Mesenchymal stem cell (in vitro differentiated cells and primary cell): ENCODE measurements at regions not wholly inside any gene's neighbourhood (a gene's known extent, or its start where the extent isn't known, plus 50 kb on each side); places are given as distances from the start of the nearest gene placed in this dataset.

Source experiments
- DNase-seq: peaks from one replicate; pipeline ENCODE4 v3.0.0-alpha.2; 2013
- H2AFZ ChIP-seq: one replicate; pipeline ENCODE4 v1.6.1; 2013; ENCODE audit warnings: low read depth, mild to moderate bottlenecking, control low read depth, inconsistent platforms, low read length, moderate library complexity
- H2AK5ac ChIP-seq: 2 replicates; pipeline ENCODE4 v1.6.1; 2013; ENCODE audit warnings: low read length, moderate library complexity, mild to moderate bottlenecking, inconsistent platforms; ENCODE audit not compliant: severe bottlenecking
- H2BK120ac ChIP-seq: one replicate; pipeline ENCODE4 v1.6.1; 2013; ENCODE audit warnings: low read depth, mild to moderate bottlenecking, inconsistent platforms, low read length, moderate library complexity
- H2BK12ac ChIP-seq, 2 experiments: one replicate each; pipeline ENCODE4 v1.6.1; 2013; ENCODE audit warnings: inconsistent platforms in 2 of 2, low read length in 2 of 2, mild to moderate bottlenecking in 2 of 2, moderate library complexity in 2 of 2, control low read depth in 1 of 2
- H2BK15ac ChIP-seq: one replicate; pipeline ENCODE4 v1.6.1; 2013; ENCODE audit warnings: mild to moderate bottlenecking, low read depth, inconsistent platforms; ENCODE audit not compliant: poor library complexity, severe bottlenecking
- H2BK5ac ChIP-seq: 2 replicates; pipeline ENCODE4 v1.6.1; 2013; ENCODE audit warnings: low read depth, mild to moderate bottlenecking, low read length, control low read depth, inconsistent platforms; ENCODE audit not compliant: poor library complexity, severe bottlenecking
- H3K14ac ChIP-seq, 2 experiments: one replicate each; pipeline ENCODE4 v1.6.1; 2013; ENCODE audit warnings: inconsistent platforms in 2 of 2, low read length in 2 of 2, control low read depth in 1 of 2, mild to moderate bottlenecking in 1 of 2, moderate library complexity in 1 of 2
- H3K18ac ChIP-seq, 2 experiments: one replicate each; pipeline ENCODE4 v1.6.1; 2013; ENCODE audit warnings: inconsistent platforms in 2 of 2, low read length in 2 of 2, control low read depth in 1 of 2, low read depth in 1 of 2, mild to moderate bottlenecking in 1 of 2
- H3K23ac ChIP-seq, 2 experiments: one replicate each; pipeline ENCODE4 v1.6.1; 2013; ENCODE audit warnings: inconsistent platforms in 2 of 2, low read length in 2 of 2, mild to moderate bottlenecking in 2 of 2, moderate library complexity in 2 of 2, control low read depth in 1 of 2
- H3K27ac ChIP-seq: 2 replicates; pipeline ENCODE4 v1.5.1; 2013; ENCODE audit warnings: mild to moderate bottlenecking, moderate library complexity, low read length, control low read depth, inconsistent platforms; ENCODE audit not compliant: poor library complexity, severe bottlenecking
- H3K27me3 ChIP-seq, 2 experiments: 2 replicates each; pipeline versions ENCODE4 v1.6.1 to v1.7.0; 2013; ENCODE audit warnings: low read length in 2 of 2, mild to moderate bottlenecking in 2 of 2, moderate library complexity in 2 of 2, control low read depth in 1 of 2, inconsistent platforms in 1 of 2; ENCODE audit not compliant: control insufficient read depth in 1 of 2, insufficient read depth in 1 of 2
- H3K36me3 ChIP-seq, 2 experiments: 2 replicates each; pipeline versions ENCODE4 v1.6.1 to v1.7.0; 2013; ENCODE audit warnings: low read length in 2 of 2, control low read depth in 1 of 2, inconsistent platforms in 1 of 2, low read depth in 1 of 2, mild to moderate bottlenecking in 1 of 2; ENCODE audit not compliant: insufficient read depth in 2 of 2, control insufficient read depth in 1 of 2
- H3K4ac ChIP-seq, 2 experiments: one replicate each; pipeline ENCODE4 v1.6.1; 2013; ENCODE audit warnings: inconsistent platforms in 2 of 2, low read length in 2 of 2, mild to moderate bottlenecking in 2 of 2, moderate library complexity in 2 of 2, control low read depth in 1 of 2, low read depth in 1 of 2
- H3K4me1 ChIP-seq: 2 replicates; pipeline ENCODE4 v1.6.1; 2013; ENCODE audit warnings: low read depth, low read length, control low read depth; ENCODE audit not compliant: control insufficient read depth, insufficient read depth
- H3K4me2 ChIP-seq: 2 replicates; pipeline ENCODE4 v1.6.1; 2013; ENCODE audit warnings: low read length, mild to moderate bottlenecking, inconsistent platforms; ENCODE audit not compliant: poor library complexity, severe bottlenecking
- H3K4me3 ChIP-seq, 2 experiments: 2 replicates each; pipeline versions ENCODE4 v1.5.1 to v1.7.0; 2013; ENCODE audit warnings: low read length in 2 of 2, mild to moderate bottlenecking in 2 of 2, control low read depth in 1 of 2, low read depth in 1 of 2; ENCODE audit not compliant: insufficient read depth in 1 of 2
- H3K79me1 ChIP-seq: replicated peaks from 2 replicates; pipeline ENCODE4 v1.6.1; 2013; ENCODE audit warnings: mild to moderate bottlenecking, control low read depth, low read length, inconsistent platforms; ENCODE audit not compliant: poor library complexity, severe bottlenecking
- H3K9ac ChIP-seq: 2 replicates; pipeline ENCODE4 v1.7.0; 2013; ENCODE audit warnings: mild to moderate bottlenecking, low read length, moderate library complexity
- H3K9me3 ChIP-seq: 2 replicates; pipeline ENCODE4 v1.7.0; 2013; ENCODE audit warnings: mild to moderate bottlenecking, low read length; ENCODE audit not compliant: control insufficient read depth
- H4K8ac ChIP-seq: one replicate; pipeline ENCODE4 v1.6.1; 2013; ENCODE audit warnings: inconsistent platforms, mild to moderate bottlenecking, low read length, moderate library complexity
- H4K91ac ChIP-seq: one replicate; pipeline ENCODE4 v1.6.1; 2013; ENCODE audit warnings: mild to moderate bottlenecking, low read length, inconsistent platforms
- WGBS: methylation state at CpG from one replicate; pipeline ENCODE4 v1.1.7; 2013; ENCODE audit warnings: mixed read lengths; 5-methylcytosine and 5-hydroxymethylcytosine counted together

- H3K23ac ChIP-seq, result no peak overlapping the region
- no peak overlapping the region for H3K4ac ChIP-seq
- no peak overlapping the region for H2AK5ac ChIP-seq
- H2BK12ac ChIP-seq, result no peak overlapping the region
- no peak overlapping the region for H3K9ac ChIP-seq
- DNase-seq, result no peak
- no peak overlapping the region for H4K91ac ChIP-seq
- H2BK15ac ChIP-seq, result no peak overlapping the region
- no peak overlapping the region for H2BK5ac ChIP-seq
- peaks cover 2% of the 10 kb centered on the region for H3K9me3 ChIP-seq
- H3K27me3 ChIP-seq, result peaks cover 0 to 24% of the 10 kb centered on the region in 2 experiments
- no peaks in the 10 kb centered on the region for H3K79me1 ChIP-seq
- 81% methylated on average over 3 of the region's 4 CpGs for WGBS
- H3K27ac ChIP-seq, result no peak overlapping the region
- H3K4me2 ChIP-seq, result no peak overlapping the region
- peaks cover 6% of the 10 kb centered on the region for H3K4me1 ChIP-seq
- no peaks in the 10 kb centered on the region for H3K36me3 ChIP-seq
- H2AFZ ChIP-seq, result no peak overlapping the region
- no peak overlapping the region for H3K18ac ChIP-seq
- H3K4me3 ChIP-seq, result no peak overlapping the region
- no peak overlapping the region for H3K14ac ChIP-seq
- no peak overlapping the region for H4K8ac ChIP-seq
- no peak overlapping the region for H2BK120ac ChIP-seq
These were observed 248.0 kb downstream of the CDC5L start for GRCh38 chr6:44635486-44635885.

- Histone ChIP-seq H2AK5ac (no peak overlapping the region), H3K9ac (no peak overlapping the region), H3K27ac (no peak overlapping the region), H2AFZ (no peak overlapping the region), H4K8ac (no peak overlapping the region), H2BK15ac (no peak overlapping the region), H2BK5ac (no peak overlapping the region), H3K79me1 (no peaks in the 10 kb centered on the region), H3K4me2 (no peak overlapping the region), H4K91ac (no peak overlapping the region), H2BK12ac (no peak overlapping the region), H2BK120ac (no peak overlapping the region), H3K9me3 (peaks cover 2% of the 10 kb centered on the region), H3K4ac (no peak overlapping the region), H3K36me3 (no peaks in the 10 kb centered on the region), H3K27me3 (peaks cover 0 to 12% of the 10 kb centered on the region in 2 experiments), H3K14ac (no peak overlapping the region), H3K18ac (no peak overlapping the region), H3K4me3 (no peak overlapping the region), H3K4me1 (peaks cover 4% of the 10 kb centered on the region), H3K23ac (no peak overlapping the region)
- DNase-seq, result no peak
- 90% methylated on average over 14 of the region's 14 CpGs for WGBS
These were observed 249.2 kb downstream of the CDC5L start for GRCh38 chr6:44636561-44637248.

GRCh38 chr6:44641344-44642031 is 254.0 kb downstream of the CDC5L start:
- no peak overlapping the region for H3K9ac ChIP-seq
- no peak overlapping the region for H4K91ac ChIP-seq
- H3K4me2 ChIP-seq, result no peak overlapping the region
- no peak overlapping the region for H2AK5ac ChIP-seq
- H3K4me3 ChIP-seq, result no peak overlapping the region
- H2AFZ ChIP-seq, result no peak overlapping the region
- no peak overlapping the region for H3K14ac ChIP-seq
- no peak overlapping the region for H3K23ac ChIP-seq
- H3K79me1 ChIP-seq, result no peaks in the 10 kb centered on the region
- no peak overlapping the region for H2BK5ac ChIP-seq
- no peak overlapping the region for H2BK15ac ChIP-seq
- no peak overlapping the region for H3K18ac ChIP-seq
- no peak overlapping the region for H3K4ac ChIP-seq
- H3K9me3 ChIP-seq, result peaks cover 2% of the 10 kb centered on the region
- peaks cover 8% of the 10 kb centered on the region for H3K4me1 ChIP-seq
- peaks cover 0 to 3% of the 10 kb centered on the region in 2 experiments for H3K27me3 ChIP-seq
- no peak overlapping the region for H3K27ac ChIP-seq
- 84% methylated on average over 10 of the region's 10 CpGs for WGBS
- H4K8ac ChIP-seq, result no peak overlapping the region
- H2BK12ac ChIP-seq, result no peak overlapping the region
- H3K36me3 ChIP-seq, result no peaks in the 10 kb centered on the region
- no peak for DNase-seq
- H2BK120ac ChIP-seq, result no peak overlapping the region

- no peak overlapping the region for H2AFZ ChIP-seq
- H4K91ac ChIP-seq, result no peak overlapping the region
- no peak overlapping the region for H3K4ac ChIP-seq
- no peaks in the 10 kb centered on the region for H3K36me3 ChIP-seq
- no peaks in the 10 kb centered on the region for H3K27me3 ChIP-seq
- no peaks in the 10 kb centered on the region for H3K9me3 ChIP-seq
- H2BK12ac ChIP-seq, result no peak overlapping the region
- H3K27ac ChIP-seq, result no peak overlapping the region
- no peak overlapping the region for H3K14ac ChIP-seq
- H2AK5ac ChIP-seq, result no peak overlapping the region
- WGBS, result 100% methylated on average over 1 of the region's 1 CpG
- DNase-seq, result no peak
- H3K23ac ChIP-seq, result no peak overlapping the region
- no peak overlapping the region for H3K9ac ChIP-seq
- H2BK15ac ChIP-seq, result no peak overlapping the region
- no peaks in the 10 kb centered on the region for H3K79me1 ChIP-seq
- no peak overlapping the region for H3K4me2 ChIP-seq
- no peak overlapping the region for H2BK5ac ChIP-seq
- H3K4me1 ChIP-seq, result peaks cover 10% of the 10 kb centered on the region
- no peak overlapping the region for H3K4me3 ChIP-seq
- H2BK120ac ChIP-seq, result no peak overlapping the region
- no peak overlapping the region for H4K8ac ChIP-seq
- no peak overlapping the region for H3K18ac ChIP-seq
These were observed 254.8 kb downstream of the CDC5L start for GRCh38 chr6:44642349-44642748.
